MM.1S (cell line): ENCODE measurements at regions not wholly inside any gene's neighbourhood (a gene's known extent, or its start where the extent isn't known, plus 50 kb on each side); places are given as distances from the start of the nearest gene placed in this dataset.

Experiments used
- CTCF ChIP-seq: fragments of 300-600 bp; sonication (generic); IDR thresholded peaks from 2 replicates; pipeline ENCODE4 v1.5.1; 2016; ENCODE audit warnings: antibody characterized with exemption, low read length, mixed read lengths
- EZH2 ChIP-seq: fragments of 300-600 bp; sonication (generic); optimal IDR thresholded peaks from 2 replicates; pipeline ENCODE3; 2017; ENCODE audit warnings: low read depth, mild to moderate bottlenecking, antibody characterized with exemption, low read length, mixed read lengths
- EZH2phosphoT487 ChIP-seq: fragments of 300-600 bp; sonication (generic); IDR thresholded peaks from 2 replicates; pipeline ENCODE4 v1.6.1; 2018; ENCODE audit warnings: antibody characterized with exemption, low read length

GRCh38 chr20:48148916-48149672 lies 363.8 kb upstream of the SULF2 start:
- TF ChIP-seq CTCF: no peak
- TF ChIP-seq EZH2phosphoT487: no peak
- no peak for TF ChIP-seq EZH2
